GM23338 (cell line): ENCODE measurements at regions not wholly inside any gene's neighbourhood (a gene's known extent, or its start where the extent isn't known, plus 50 kb on each side); places are given as distances from the start of the nearest gene placed in this dataset.

Source experiments
- ATAC-seq: fragments of 200-7000 bp; cut with Tn5 transposase; 3 replicates; pipeline ENCODE4 v1.9.1; 2020
- DNase-seq: peaks from one replicate; pipeline ENCODE4 v3.0.0-alpha.2; 2015; ENCODE audit warnings: low spot score
- H2AFZ ChIP-seq: fragments of 200-600 bp; sonication (generic); 2 replicates; pipeline ENCODE4 v1.8.0; 2016; ENCODE audit warnings: antibody characterized with exemption, mild to moderate bottlenecking, moderate library complexity
- H3F3A ChIP-seq: fragments of 200-600 bp; sonication (generic); replicated peaks from 2 replicates; pipeline ENCODE4 v1.8.0; 2017; ENCODE audit warnings: antibody characterized with exemption, mixed run types, low read depth
- H3K27ac ChIP-seq: fragments of 200-600 bp; sonication (generic); 2 replicates; pipeline ENCODE4 v1.6.1; 2016; ENCODE audit warnings: low read depth
- H3K27me3 ChIP-seq: fragments of 200-600 bp; sonication (generic); 2 replicates; pipeline ENCODE4 v1.8.0; 2016; ENCODE audit warnings: mild to moderate bottlenecking, mixed run types, moderate library complexity; ENCODE audit not compliant: insufficient read depth
- H3K36me3 ChIP-seq: fragments of 200-600 bp; sonication (generic); 2 replicates; pipeline ENCODE4 v1.8.0; 2016; ENCODE audit warnings: mild to moderate bottlenecking; ENCODE audit not compliant: insufficient read depth
- H3K4me1 ChIP-seq: fragments of 200-600 bp; sonication (generic); 2 replicates; pipeline ENCODE4 v1.8.0; 2016; ENCODE audit warnings: mild to moderate bottlenecking, moderate library complexity; ENCODE audit not compliant: insufficient read depth
- H3K4me2 ChIP-seq: fragments of 200-600 bp; sonication (generic); 2 replicates; pipeline ENCODE4 v1.7.1; 2017; ENCODE audit warnings: mixed run types
- H3K4me3 ChIP-seq: fragments of 200-600 bp; sonication (generic); 2 replicates; pipeline ENCODE4 v1.6.1; 2016; ENCODE audit warnings: mixed run types
- H3K79me2 ChIP-seq: fragments of 200-600 bp; sonication (generic); replicated peaks from 2 replicates; pipeline ENCODE4 v1.8.0; 2017; ENCODE audit warnings: mild to moderate bottlenecking; ENCODE audit not compliant: insufficient read depth
- H3K9me2 ChIP-seq: fragments of 200-600 bp; sonication (generic); 2 replicates; pipeline ENCODE4 v1.8.0; 2017; ENCODE audit not compliant: insufficient read depth
- H4K20me1 ChIP-seq: fragments of 200-600 bp; sonication (generic); replicated peaks from 2 replicates; pipeline ENCODE4 v1.8.0; 2017; ENCODE audit warnings: mild to moderate bottlenecking; ENCODE audit not compliant: insufficient read depth
- H3K27ac Mint-ChIP-seq: 2 replicates; pipeline ENCODE4 v1.8.0; 2020; ENCODE audit warnings: inconsistent platforms, mild to moderate bottlenecking, moderate library complexity, mixed read lengths
- H3K27me3 Mint-ChIP-seq: 3 replicates; pipeline ENCODE4 v1.8.0; 2022; ENCODE audit warnings: low read depth, mild to moderate bottlenecking, moderate library complexity, mixed read lengths, inconsistent platforms; ENCODE audit not compliant: insufficient read depth, poor library complexity
- H3K36me3 Mint-ChIP-seq: 3 replicates; pipeline ENCODE4 v1.8.0; 2021; ENCODE audit warnings: low read depth, mild to moderate bottlenecking, inconsistent platforms, moderate library complexity, mixed read lengths
- H3K4me1 Mint-ChIP-seq: 3 replicates; pipeline ENCODE4 v1.8.0; 2020; ENCODE audit warnings: mild to moderate bottlenecking, inconsistent platforms, mixed read lengths
- H3K4me3 Mint-ChIP-seq: 3 replicates; pipeline ENCODE4 v1.8.0; 2021; ENCODE audit warnings: moderate library complexity, mild to moderate bottlenecking, inconsistent platforms, mixed read lengths
- H3K9me3 Mint-ChIP-seq: 3 replicates; pipeline ENCODE4 v1.8.0; 2020; ENCODE audit warnings: moderate library complexity, mild to moderate bottlenecking, inconsistent platforms, mixed read lengths
- CREB1 ChIP-seq: fragments of 250-450 bp; sonication (Bioruptor Pico); IDR thresholded peaks from 2 replicates; pipeline ENCODE4 v1.5.0; 2020; ENCODE audit warnings: low read depth, mild to moderate bottlenecking, moderate library complexity
- JUNB ChIP-seq: IDR thresholded peaks from one replicate; pipeline ENCODE4 v1.6.1; 2016; ENCODE audit warnings: antibody characterized with exemption; ENCODE audit not compliant: unreplicated experiment
- NANOG ChIP-seq: IDR thresholded peaks from 2 replicates; pipeline ENCODE4 v1.6.1; 2016; ENCODE audit warnings: antibody characterized with exemption, borderline replicate concordance
- POLR2AphosphoS5 ChIP-seq: IDR thresholded peaks from 2 replicates; pipeline ENCODE4 v1.6.1; 2016; ENCODE audit warnings: antibody characterized with exemption, low read depth
- ZNF114 ChIP-seq: fragments of 250-450 bp; sonication (Bioruptor Pico); IDR thresholded peaks from 2 replicates; pipeline ENCODE4 v1.5.0; 2020; ENCODE audit warnings: mild to moderate bottlenecking, moderate library complexity
- ZNF331 ChIP-seq: fragments of 250-450 bp; sonication (Bioruptor Pico); IDR thresholded peaks from 2 replicates; pipeline ENCODE4 v1.5.0; 2020; ENCODE audit warnings: low read depth, mild to moderate bottlenecking, moderate library complexity
- TF ChIP-seq, protein P1 (sequence below), 2 experiments: fragments of 200-600 bp in 1 of 2; sonication (generic) in 1 of 2; conservative IDR thresholded peaks; 2 replicates each; pipeline versions ENCODE4 v1.5.1 to v1.6.1; 2016 to 2017; ENCODE audit warnings: antibody characterized with exemption in 2 of 2, low read depth in 2 of 2, mild to moderate bottlenecking in 2 of 2, moderate library complexity in 1 of 2
- TF ChIP-seq, protein P2 (sequence below): fragments of 250-450 bp; sonication (Bioruptor Pico); IDR thresholded peaks from 2 replicates; pipeline ENCODE4 v1.5.0; 2020; ENCODE audit warnings: mild to moderate bottlenecking, moderate library complexity

DNA sequence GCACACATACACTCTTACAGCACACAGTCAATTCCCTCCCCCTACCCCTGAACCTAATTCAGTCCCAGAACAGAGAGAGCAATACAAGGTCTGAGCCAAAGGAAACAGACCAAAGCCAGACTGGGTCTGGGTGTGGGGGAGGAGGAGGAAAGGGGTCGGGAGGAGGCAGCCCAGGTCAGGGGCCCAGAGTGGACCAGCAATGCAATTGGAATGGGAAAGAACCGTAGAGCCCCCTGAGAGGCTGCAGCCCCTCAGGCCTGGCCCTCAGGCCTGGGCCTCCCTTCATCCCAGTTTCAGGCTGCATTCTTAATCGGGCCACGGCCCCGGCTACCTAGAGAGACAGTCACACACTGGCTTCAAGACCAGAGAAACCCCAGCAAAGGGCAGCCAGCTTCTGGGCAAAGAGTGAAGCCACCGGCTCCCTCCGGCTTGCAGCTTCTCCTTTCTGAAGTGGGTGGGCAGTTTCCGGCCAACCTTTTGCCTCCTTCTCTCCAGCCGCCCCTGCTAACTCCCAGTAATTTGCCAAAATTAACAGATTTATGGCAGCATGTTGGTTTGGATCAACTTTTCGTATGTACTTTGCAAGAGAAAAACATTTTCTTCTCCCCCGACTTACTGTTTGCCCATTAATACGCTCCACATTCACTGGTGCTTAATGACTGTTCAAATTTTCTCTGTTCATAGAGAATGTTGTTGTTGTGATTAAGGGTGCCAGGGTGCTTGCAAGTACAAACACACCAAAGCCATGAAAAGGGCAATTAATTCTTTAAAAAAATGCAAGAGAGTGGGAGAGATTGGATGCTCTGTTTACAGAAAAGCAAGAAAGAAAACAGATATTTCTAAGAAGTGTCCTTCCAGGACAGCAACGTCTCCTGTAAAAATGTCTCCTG is 488.3 kb downstream of the MN1 start:
- no peak overlapping the region for H3K4me3 ChIP-seq
- peak overlapping the region; percentile 73; the same call in 1 of the 2 replicates for H3K4me2 ChIP-seq
- Mint-ChIP-seq H3K9me3 (no peaks in the 10 kb centered on the region; the same call in 2 of the 3 replicates), H3K36me3 (no peaks in the 10 kb centered on the region), H3K27ac (no peak overlapping the region), H3K27me3 (peaks cover 8% of the 10 kb centered on the region), H3K4me1 (peaks cover 7% of the 10 kb centered on the region; the same call in 2 of the 3 replicates), H3K4me3 (no peak overlapping the region)
- no peaks in the 10 kb centered on the region for H3K27me3 ChIP-seq
- ATAC-seq (peak; percentile 44), DNase-seq (peak; percentile 36)
- H3K27ac ChIP-seq, result no peak overlapping the region
- no peaks in the 10 kb centered on the region for H3K9me2 ChIP-seq
- H4K20me1 ChIP-seq, result no peaks in the 10 kb centered on the region
- H2AFZ ChIP-seq, result peak overlapping the region; percentile 87
- TF ChIP-seq, protein P1, sequence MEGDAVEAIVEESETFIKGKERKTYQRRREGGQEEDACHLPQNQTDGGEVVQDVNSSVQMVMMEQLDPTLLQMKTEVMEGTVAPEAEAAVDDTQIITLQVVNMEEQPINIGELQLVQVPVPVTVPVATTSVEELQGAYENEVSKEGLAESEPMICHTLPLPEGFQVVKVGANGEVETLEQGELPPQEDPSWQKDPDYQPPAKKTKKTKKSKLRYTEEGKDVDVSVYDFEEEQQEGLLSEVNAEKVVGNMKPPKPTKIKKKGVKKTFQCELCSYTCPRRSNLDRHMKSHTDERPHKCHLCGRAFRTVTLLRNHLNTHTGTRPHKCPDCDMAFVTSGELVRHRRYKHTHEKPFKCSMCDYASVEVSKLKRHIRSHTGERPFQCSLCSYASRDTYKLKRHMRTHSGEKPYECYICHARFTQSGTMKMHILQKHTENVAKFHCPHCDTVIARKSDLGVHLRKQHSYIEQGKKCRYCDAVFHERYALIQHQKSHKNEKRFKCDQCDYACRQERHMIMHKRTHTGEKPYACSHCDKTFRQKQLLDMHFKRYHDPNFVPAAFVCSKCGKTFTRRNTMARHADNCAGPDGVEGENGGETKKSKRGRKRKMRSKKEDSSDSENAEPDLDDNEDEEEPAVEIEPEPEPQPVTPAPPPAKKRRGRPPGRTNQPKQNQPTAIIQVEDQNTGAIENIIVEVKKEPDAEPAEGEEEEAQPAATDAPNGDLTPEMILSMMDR (conservative IDR thresholded peaks at IDR 0.05; ENCODE audit: low read depth in 2 of 2), result no peak
- TF ChIP-seq POLR2AphosphoS5 (no peak), ZNF331 (CRISPR knock-in tag) (no peak), CREB1 (CRISPR knock-in tag) (no peak), ZNF114 (CRISPR knock-in tag) (no peak), NANOG (no peak), JUNB (no peak)
- TF ChIP-seq, protein P2, sequence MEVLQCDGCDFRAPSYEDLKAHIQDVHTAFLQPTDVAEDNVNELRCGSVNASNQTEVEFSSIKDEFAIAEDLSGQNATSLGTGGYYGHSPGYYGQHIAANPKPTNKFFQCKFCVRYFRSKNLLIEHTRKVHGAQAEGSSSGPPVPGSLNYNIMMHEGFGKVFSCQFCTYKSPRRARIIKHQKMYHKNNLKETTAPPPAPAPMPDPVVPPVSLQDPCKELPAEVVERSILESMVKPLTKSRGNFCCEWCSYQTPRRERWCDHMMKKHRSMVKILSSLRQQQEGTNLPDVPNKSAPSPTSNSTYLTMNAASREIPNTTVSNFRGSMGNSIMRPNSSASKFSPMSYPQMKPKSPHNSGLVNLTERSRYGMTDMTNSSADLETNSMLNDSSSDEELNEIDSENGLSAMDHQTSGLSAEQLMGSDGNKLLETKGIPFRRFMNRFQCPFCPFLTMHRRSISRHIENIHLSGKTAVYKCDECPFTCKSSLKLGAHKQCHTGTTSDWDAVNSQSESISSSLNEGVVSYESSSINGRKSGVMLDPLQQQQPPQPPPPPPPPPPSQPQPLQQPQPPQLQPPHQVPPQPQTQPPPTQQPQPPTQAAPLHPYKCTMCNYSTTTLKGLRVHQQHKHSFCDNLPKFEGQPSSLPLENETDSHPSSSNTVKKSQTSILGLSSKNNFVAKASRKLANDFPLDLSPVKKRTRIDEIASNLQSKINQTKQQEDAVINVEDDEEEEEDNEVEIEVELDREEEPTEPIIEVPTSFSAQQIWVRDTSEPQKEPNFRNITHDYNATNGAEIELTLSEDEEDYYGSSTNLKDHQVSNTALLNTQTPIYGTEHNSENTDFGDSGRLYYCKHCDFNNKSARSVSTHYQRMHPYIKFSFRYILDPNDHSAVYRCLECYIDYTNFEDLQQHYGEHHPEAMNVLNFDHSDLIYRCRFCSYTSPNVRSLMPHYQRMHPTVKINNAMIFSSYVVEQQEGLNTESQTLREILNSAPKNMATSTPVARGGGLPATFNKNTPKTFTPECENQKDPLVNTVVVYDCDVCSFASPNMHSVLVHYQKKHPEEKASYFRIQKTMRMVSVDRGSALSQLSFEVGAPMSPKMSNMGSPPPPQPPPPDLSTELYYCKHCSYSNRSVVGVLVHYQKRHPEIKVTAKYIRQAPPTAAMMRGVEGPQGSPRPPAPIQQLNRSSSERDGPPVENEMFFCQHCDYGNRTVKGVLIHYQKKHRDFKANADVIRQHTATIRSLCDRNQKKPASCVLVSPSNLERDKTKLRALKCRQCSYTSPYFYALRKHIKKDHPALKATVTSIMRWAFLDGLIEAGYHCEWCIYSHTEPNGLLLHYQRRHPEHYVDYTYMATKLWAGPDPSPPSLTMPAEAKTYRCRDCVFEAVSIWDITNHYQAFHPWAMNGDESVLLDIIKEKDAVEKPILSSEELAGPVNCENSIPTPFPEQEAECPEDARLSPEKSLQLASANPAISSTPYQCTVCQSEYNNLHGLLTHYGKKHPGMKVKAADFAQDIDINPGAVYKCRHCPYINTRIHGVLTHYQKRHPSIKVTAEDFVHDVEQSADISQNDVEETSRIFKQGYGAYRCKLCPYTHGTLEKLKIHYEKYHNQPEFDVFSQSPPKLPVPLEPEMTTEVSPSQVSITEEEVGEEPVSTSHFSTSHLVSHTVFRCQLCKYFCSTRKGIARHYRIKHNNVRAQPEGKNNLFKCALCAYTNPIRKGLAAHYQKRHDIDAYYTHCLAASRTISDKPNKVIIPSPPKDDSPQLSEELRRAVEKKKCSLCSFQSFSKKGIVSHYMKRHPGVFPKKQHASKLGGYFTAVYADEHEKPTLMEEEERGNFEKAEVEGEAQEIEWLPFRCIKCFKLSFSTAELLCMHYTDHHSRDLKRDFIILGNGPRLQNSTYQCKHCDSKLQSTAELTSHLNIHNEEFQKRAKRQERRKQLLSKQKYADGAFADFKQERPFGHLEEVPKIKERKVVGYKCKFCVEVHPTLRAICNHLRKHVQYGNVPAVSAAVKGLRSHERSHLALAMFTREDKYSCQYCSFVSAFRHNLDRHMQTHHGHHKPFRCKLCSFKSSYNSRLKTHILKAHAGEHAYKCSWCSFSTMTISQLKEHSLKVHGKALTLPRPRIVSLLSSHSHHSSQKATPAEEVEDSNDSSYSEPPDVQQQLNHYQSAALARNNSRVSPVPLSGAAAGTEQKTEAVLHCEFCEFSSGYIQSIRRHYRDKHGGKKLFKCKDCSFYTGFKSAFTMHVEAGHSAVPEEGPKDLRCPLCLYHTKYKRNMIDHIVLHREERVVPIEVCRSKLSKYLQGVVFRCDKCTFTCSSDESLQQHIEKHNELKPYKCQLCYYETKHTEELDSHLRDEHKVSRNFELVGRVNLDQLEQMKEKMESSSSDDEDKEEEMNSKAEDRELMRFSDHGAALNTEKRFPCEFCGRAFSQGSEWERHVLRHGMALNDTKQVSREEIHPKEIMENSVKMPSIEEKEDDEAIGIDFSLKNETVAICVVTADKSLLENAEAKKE, result no peak
- H3K79me2 ChIP-seq, result no peaks in the 10 kb centered on the region
- no peaks in the 10 kb centered on the region for H3K36me3 ChIP-seq
- peaks cover 29% of the 10 kb centered on the region for H3K4me1 ChIP-seq
- H3F3A ChIP-seq, result peaks cover 14% of the 10 kb centered on the region; the same call in 1 of the 2 replicates
